ENCODE measurements at regions not wholly inside any gene's neighbourhood (a gene's known extent, or its start where the extent isn't known, plus 50 kb on each side); places are given as distances from the start of the nearest gene placed in this dataset.

GRCh38 chr1:869499-870244 lies 54.1 kb upstream of the SAMD11 start (continued):
- TF ChIP-seq PHF8 (conservative IDR thresholded peaks at IDR 0.05; ENCODE audit: low read depth, low read length) (no peak), TAF7 (optimal IDR thresholded peaks at IDR 0.05; ENCODE audit: borderline replicate concordance, low read depth, low read length) (no peak), BACH1 (IDR thresholded peaks at IDR 0.05; ENCODE audit: low read length) (peak; percentile 59; the same call in 1 of the 2 replicates), NRF1 (IDR thresholded peaks at IDR 0.05; ENCODE audit: low read depth, low read length) (no peak), POLR2AphosphoS5 (IDR thresholded peaks at IDR 0.05; ENCODE audit: low read depth, low read length) (no peak), CHD1 (IDR thresholded peaks at IDR 0.05; ENCODE audit: low read depth, low read length) (no peak), SUZ12 (IDR thresholded peaks at IDR 0.05; ENCODE audit: low read length) (no peak; the same call in 1 of the 2 replicates), GABPA (IDR thresholded peaks at IDR 0.05; ENCODE audit: borderline replicate concordance, insufficient read depth, low read length) (peak; percentile 57; the same call in 1 of the 2 replicates), SP2 (IDR thresholded peaks at IDR 0.05; ENCODE audit: low read length) (no peak), EP300 (IDR thresholded peaks at IDR 0.05; ENCODE audit: borderline replicate concordance in 1 of 2, low read depth in 2 of 2, low read length in 2 of 2) (no peak), SRF (IDR thresholded peaks at IDR 0.05; ENCODE audit: low read depth, low read length) (no peak), FOSL1 (IDR thresholded peaks at IDR 0.05; ENCODE audit: insufficient read depth, low read depth, low read length) (no peak), BRCA1 (IDR thresholded peaks at IDR 0.05; ENCODE audit: low read depth, low read length) (no peak), CTBP2 (IDR thresholded peaks at IDR 0.05; ENCODE audit: borderline replicate concordance, insufficient read depth, insufficient read length, low read length) (no peak), SP1 (IDR thresholded peaks at IDR 0.05; ENCODE audit: low read depth, low read length) (no peak), TCF12 (IDR thresholded peaks at IDR 0.05; ENCODE audit: low read depth, low read length) (peak; percentile 78; the same call in 1 of the 2 replicates), SIN3A (conservative IDR thresholded peaks at IDR 0.05 in 1 of 2, IDR thresholded peaks at IDR 0.05 in 1 of 2; ENCODE audit: low read depth in 1 of 2, low read length in 2 of 2) (no peak), RBBP5 (IDR thresholded peaks at IDR 0.05; ENCODE audit: borderline replicate concordance, low read depth, low read length) (no peak), EZH2 (IDR thresholded peaks at IDR 0.05; ENCODE audit: low read depth, low read length, severe bottlenecking) (no peak), RFX5 (IDR thresholded peaks at IDR 0.05; ENCODE audit: borderline replicate concordance, low read depth, low read length) (no peak), YY1 (IDR thresholded peaks at IDR 0.05; ENCODE audit: low read depth, low read length) (peak; percentile 47; the same call in 1 of the 2 replicates)
- TF ChIP-seq, protein P1, sequence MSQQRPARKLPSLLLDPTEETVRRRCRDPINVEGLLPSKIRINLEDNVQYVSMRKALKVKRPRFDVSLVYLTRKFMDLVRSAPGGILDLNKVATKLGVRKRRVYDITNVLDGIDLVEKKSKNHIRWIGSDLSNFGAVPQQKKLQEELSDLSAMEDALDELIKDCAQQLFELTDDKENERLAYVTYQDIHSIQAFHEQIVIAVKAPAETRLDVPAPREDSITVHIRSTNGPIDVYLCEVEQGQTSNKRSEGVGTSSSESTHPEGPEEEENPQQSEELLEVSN (IDR thresholded peaks at IDR 0.05), result peak; percentile 92
- TF ChIP-seq, protein P2, sequence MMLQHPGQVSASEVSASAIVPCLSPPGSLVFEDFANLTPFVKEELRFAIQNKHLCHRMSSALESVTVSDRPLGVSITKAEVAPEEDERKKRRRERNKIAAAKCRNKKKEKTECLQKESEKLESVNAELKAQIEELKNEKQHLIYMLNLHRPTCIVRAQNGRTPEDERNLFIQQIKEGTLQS (IDR thresholded peaks at IDR 0.05; ENCODE audit: insufficient read depth, low read depth, low read length), result no peak

Data from H1 (cell line).